Left ventricle myocardium inferior (tissue), 1 donor: ENCODE measurements at regions not wholly inside any gene's neighbourhood (a gene's known extent, or its start where the extent isn't known, plus 50 kb on each side); places are given as distances from the start of the nearest gene placed in this dataset.

Source experiments
- DNase-seq: peaks from one replicate; pipeline ENCODE4 v3.0.0-alpha.2; 2020
- H3K27ac ChIP-seq: fragments of 200-600 bp; replicated peaks from 2 replicates; pipeline ENCODE4 v1.8.0; 2021
- H3K27me3 ChIP-seq: fragments of 200-600 bp; 2 replicates; pipeline ENCODE4 v1.8.0; 2021; ENCODE audit warnings: low read depth
- H3K36me3 ChIP-seq: fragments of 200-600 bp; 2 replicates; pipeline ENCODE4 v1.8.0; 2021
- H3K4me1 ChIP-seq: fragments of 200-600 bp; 2 replicates; pipeline ENCODE4 v1.8.0; 2021
- H3K4me3 ChIP-seq: fragments of 200-600 bp; 2 replicates; pipeline ENCODE4 v1.8.0; 2021; ENCODE audit warnings: mild to moderate bottlenecking, moderate library complexity
- H3K9me3 ChIP-seq: fragments of 200-600 bp; replicated peaks from 2 replicates; pipeline ENCODE4 v1.8.0; 2021
- intact Hi-C: fragments of 100-400 bp; cut with micrococcal nuclease; formaldehyde crosslinking; loops from one replicate; pipeline ENCODE4 v1.11.0; 2022
- TF ChIP-seq, protein P1 (sequence below): fragments of 200-600 bp; IDR thresholded peaks from 2 replicates; pipeline ENCODE4 v1.8.0; 2021; ENCODE audit warnings: antibody characterized with exemption, mild to moderate bottlenecking, borderline replicate concordance
- donor health status: DM: no; HTN: yes; CAD: no; lungs with severe emphysema.

DNA sequence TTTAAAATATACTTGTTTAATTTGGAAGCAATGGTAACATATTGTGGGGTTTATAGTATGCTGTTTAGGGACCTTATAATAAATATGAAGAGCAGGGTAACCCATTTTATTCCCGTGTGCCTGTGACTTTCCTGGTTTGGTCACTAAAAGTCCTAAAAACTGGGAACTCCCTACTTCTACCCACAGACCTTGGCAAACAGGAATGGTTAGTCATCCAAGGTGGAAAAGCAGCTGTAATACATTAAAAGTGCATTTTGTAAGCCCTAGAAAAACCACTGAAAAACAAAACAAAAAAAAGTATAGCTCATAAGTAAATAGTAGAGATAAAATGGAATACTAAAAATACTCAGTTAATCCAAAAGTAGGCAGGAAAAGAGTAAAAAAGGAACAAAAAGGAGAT lies 538.9 kb downstream of the LMO4 start:
- Histone ChIP-seq H3K4me3 (no peak overlapping the region), H3K36me3 (no peaks in the 10 kb centered on the region), H3K27me3 (no peaks in the 10 kb centered on the region), H3K27ac (no peak overlapping the region), H3K9me3 (peaks cover 14% of the 10 kb centered on the region), H3K4me1 (no peaks in the 10 kb centered on the region)
- TF ChIP-seq, protein P1, sequence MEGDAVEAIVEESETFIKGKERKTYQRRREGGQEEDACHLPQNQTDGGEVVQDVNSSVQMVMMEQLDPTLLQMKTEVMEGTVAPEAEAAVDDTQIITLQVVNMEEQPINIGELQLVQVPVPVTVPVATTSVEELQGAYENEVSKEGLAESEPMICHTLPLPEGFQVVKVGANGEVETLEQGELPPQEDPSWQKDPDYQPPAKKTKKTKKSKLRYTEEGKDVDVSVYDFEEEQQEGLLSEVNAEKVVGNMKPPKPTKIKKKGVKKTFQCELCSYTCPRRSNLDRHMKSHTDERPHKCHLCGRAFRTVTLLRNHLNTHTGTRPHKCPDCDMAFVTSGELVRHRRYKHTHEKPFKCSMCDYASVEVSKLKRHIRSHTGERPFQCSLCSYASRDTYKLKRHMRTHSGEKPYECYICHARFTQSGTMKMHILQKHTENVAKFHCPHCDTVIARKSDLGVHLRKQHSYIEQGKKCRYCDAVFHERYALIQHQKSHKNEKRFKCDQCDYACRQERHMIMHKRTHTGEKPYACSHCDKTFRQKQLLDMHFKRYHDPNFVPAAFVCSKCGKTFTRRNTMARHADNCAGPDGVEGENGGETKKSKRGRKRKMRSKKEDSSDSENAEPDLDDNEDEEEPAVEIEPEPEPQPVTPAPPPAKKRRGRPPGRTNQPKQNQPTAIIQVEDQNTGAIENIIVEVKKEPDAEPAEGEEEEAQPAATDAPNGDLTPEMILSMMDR, result no peak
- intact Hi-C loops, result no loop called here
- no peak for DNase-seq

DNA sequence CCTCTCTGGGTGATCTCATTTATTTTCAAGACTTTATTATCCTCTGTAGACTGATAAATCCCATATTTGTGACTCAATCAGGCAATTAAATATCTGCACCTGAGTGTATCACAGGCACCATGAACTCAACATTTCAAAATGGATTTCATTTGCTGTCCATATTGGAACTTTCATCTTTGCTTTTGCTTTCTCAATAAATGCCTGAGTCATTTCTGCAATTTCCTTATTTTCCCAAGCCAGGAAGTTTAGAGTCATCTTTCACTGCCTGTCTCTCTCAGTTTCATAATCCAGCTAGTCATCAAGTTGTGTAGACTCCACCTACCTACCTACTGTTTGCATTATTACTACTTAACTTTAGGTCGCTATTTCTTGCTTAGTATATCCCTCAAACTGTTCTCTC lies 540.9 kb downstream of the LMO4 start:
- Histone ChIP-seq H3K36me3 (no peaks in the 10 kb centered on the region), H3K4me1 (no peaks in the 10 kb centered on the region), H3K27ac (no peak overlapping the region), H3K4me3 (no peak overlapping the region), H3K9me3 (peaks cover 14% of the 10 kb centered on the region), H3K27me3 (no peaks in the 10 kb centered on the region)
- no peak for DNase-seq
- intact Hi-C loops, result no loop called here
- TF ChIP-seq, protein P1, result no peak

DNA sequence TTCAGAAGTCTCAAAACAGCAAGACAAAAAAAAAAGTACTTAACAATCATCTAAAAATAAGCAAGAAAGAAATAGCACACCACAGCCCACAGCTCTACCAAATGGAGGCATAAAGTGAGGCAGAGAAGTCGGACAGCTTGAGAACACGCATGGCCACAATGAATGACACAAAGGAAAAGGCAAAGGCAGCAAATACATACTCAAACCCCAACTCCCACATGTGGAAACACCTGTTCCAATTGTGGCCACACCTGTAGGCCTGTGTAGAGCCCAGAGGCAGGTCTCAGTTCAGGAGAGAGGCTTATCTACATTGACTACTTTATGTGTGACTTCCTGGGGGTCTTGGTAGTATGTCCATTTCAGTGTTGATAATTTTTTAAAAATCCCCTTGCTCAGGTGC lies 543.5 kb downstream of the LMO4 start:
- Histone ChIP-seq H3K36me3 (no peaks in the 10 kb centered on the region), H3K4me3 (no peak overlapping the region), H3K4me1 (no peaks in the 10 kb centered on the region), H3K9me3 (no peaks in the 10 kb centered on the region), H3K27ac (no peak overlapping the region), H3K27me3 (no peaks in the 10 kb centered on the region)
- TF ChIP-seq, protein P1, result no peak
- intact Hi-C loops, result no loop called here
- DNase-seq, result no peak

DNA sequence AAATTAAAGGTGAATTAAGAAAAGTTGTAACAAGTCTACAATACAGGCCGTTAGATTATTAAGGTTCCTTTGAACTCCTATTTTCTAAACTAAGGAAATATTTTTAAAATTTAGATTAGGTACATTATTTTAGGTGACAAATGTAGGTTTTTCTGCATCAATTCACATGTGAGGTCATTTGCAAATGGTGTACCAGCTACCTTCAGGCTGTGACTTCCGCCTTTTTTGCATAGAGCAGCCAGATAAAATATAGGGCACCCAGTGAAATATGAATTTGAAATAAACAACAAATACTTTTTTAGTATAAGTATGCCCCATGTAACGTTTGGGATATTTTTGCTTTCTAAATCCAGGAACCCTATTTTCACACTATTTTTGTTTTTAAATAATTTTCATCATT lies 544.0 kb downstream of the LMO4 start:
- DNase-seq, result no peak
- Histone ChIP-seq H3K27me3 (no peaks in the 10 kb centered on the region), H3K27ac (no peak overlapping the region), H3K36me3 (no peaks in the 10 kb centered on the region), H3K4me1 (no peaks in the 10 kb centered on the region), H3K4me3 (no peak overlapping the region), H3K9me3 (no peaks in the 10 kb centered on the region)
- intact Hi-C loops, result no loop called here
- TF ChIP-seq, protein P1, result no peak

DNA sequence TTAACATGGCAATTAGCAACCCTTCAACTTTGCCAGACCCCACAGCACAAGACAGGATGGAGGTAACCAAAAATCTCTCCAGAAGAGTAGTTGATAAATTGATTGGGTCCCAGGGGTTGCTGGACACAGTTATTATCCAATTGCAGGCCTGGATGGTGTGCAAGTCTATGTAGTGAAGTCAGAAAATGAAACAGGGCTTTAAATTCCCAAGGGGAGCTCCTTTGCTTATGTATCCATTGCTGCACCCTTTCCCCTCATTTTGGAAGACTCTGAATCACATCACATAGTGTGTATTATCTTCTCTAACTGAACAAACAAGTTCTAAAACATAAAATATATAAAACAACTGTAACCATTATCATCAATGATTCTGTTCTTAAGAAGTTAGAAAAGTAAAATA lies 550.2 kb downstream of the LMO4 start:
- intact Hi-C loops, result no loop called here

More for the DNA sequence above, 550.2 kb downstream of the LMO4 start:
- DNase-seq, result no peak
- TF ChIP-seq, protein P1, result no peak
- Histone ChIP-seq H3K27me3 (no peaks in the 10 kb centered on the region), H3K36me3 (no peaks in the 10 kb centered on the region), H3K4me3 (no peak overlapping the region), H3K27ac (no peak overlapping the region), H3K4me1 (no peaks in the 10 kb centered on the region), H3K9me3 (no peaks in the 10 kb centered on the region)
